ENCODE measurements at regions not wholly inside any gene's neighbourhood (a gene's known extent, or its start where the extent isn't known, plus 50 kb on each side); places are given as distances from the start of the nearest gene placed in this dataset.

- no peak for TF ChIP-seq YY1 (IDR thresholded peaks at IDR 0.05; ENCODE audit: insufficient read depth, insufficient read length)
- no peak for TF ChIP-seq ZNF274 (IDR thresholded peaks at IDR 0.05; ENCODE audit: low read depth, low read length)
These were observed 308.3 kb downstream of the HS3ST1 start for GRCh38 chr4:11120435-11120834.

Data from NT2/D1 (cell line).